ENCODE measurements at regions not wholly inside any gene's neighbourhood (a gene's known extent, or its start where the extent isn't known, plus 50 kb on each side); places are given as distances from the start of the nearest gene placed in this dataset.

GRCh38 chr5:67341478-67341877, 144.9 kb upstream of the CD180 start:
- TF ChIP-seq CTCF (IDR thresholded peaks at IDR 0.05) (no peak), POLR2A (IDR thresholded peaks at IDR 0.05) (no peak)
